ENCODE measurements at regions not wholly inside any gene's neighbourhood (a gene's known extent, or its start where the extent isn't known, plus 50 kb on each side); places are given as distances from the start of the nearest gene placed in this dataset.

- TF ChIP-seq CTCF (IDR thresholded peaks at IDR 0.05) (no peak), POLR2A (IDR thresholded peaks at IDR 0.05) (no peak)
Observed at GRCh38 chr2:79355569-79355968, 157.3 kb upstream of the CTNNA2 start.
